Aorta (tissue), 5 donors: ENCODE measurements at regions not wholly inside any gene's neighbourhood (a gene's known extent, or its start where the extent isn't known, plus 50 kb on each side); places are given as distances from the start of the nearest gene placed in this dataset.
"Not testable (repeated sequence)": the region's sequence is repeated elsewhere in the genome, so short reads cannot be mapped to it uniquely, and the experiment has no call there.

Experiments used
- ATAC-seq: fragments of 200-7000 bp; cut with Tn5 transposase; one replicate; pipeline ENCODE4 v1.9.1; 2022; ENCODE audit warnings: moderate library complexity; ENCODE audit not compliant: low FRiP score
- DNase-seq, 2 donors: peaks; one replicate each; pipeline ENCODE4 v3.0.0-alpha.2; 2020
- H3K27ac ChIP-seq, 2 donors: one replicate each; pipeline ENCODE4 v1.5.1; 2013; ENCODE audit warnings: low read length in 2 of 2, mild to moderate bottlenecking in 2 of 2, moderate library complexity in 2 of 2, control low read depth in 1 of 2, inconsistent platforms in 1 of 2, low read depth in 1 of 2
- H3K27me3 ChIP-seq, 2 donors: one replicate each; pipeline ENCODE4 v1.6.1; 2013; ENCODE audit warnings: control low read depth in 1 of 2, low read length in 1 of 2, mild to moderate bottlenecking in 1 of 2, moderate library complexity in 1 of 2; ENCODE audit not compliant: insufficient read depth in 2 of 2, control insufficient read depth in 1 of 2
- H3K36me3 ChIP-seq, 2 donors: one replicate each; pipeline ENCODE4 v1.6.1; 2013; ENCODE audit warnings: control low read depth in 1 of 2, low read length in 1 of 2, mild to moderate bottlenecking in 1 of 2; ENCODE audit not compliant: insufficient read depth in 2 of 2, control insufficient read depth in 1 of 2
- H3K4me1 ChIP-seq, 2 donors: one replicate each; pipeline ENCODE4 v1.6.1; 2013; ENCODE audit warnings: low read length in 2 of 2, control low read depth in 1 of 2, mild to moderate bottlenecking in 1 of 2, moderate library complexity in 1 of 2; ENCODE audit not compliant: insufficient read depth in 2 of 2, control insufficient read depth in 1 of 2
- H3K4me3 ChIP-seq, 2 donors: one replicate each; pipeline ENCODE4 v1.5.1; 2013; ENCODE audit warnings: low read length in 2 of 2, control low read depth in 1 of 2, mild to moderate bottlenecking in 1 of 2
- H3K9me3 ChIP-seq: one replicate; pipeline ENCODE4 v1.6.1; 2013; ENCODE audit warnings: mild to moderate bottlenecking, low read length; ENCODE audit not compliant: control insufficient read depth
- WGBS, 2 donors: extraction: QIAGEN DNeasy Blood & Tissue Kit; methylation state at CpG; one replicate each; pipeline ENCODE4 v1.1.7; 2013; 5-methylcytosine and 5-hydroxymethylcytosine counted together
- intact Hi-C, 2 donors: fragments of 100-400 bp; cut with DNase I; formaldehyde crosslinking; loops; one replicate each; pipeline versions ENCODE4 v1.14.2 to v1.15.0; 2022
- donor health status: healthy with polysubstance abuse.
- donor health status: Bipolar disorder and iron deficiency.
- donor health status: DM: no; HTN: no; CAD: no.
- donor health status: DM: no; HTN: no; CAD: no.
- donor health status: DM: yes; HTN: yes; CAD: no.

DNA sequence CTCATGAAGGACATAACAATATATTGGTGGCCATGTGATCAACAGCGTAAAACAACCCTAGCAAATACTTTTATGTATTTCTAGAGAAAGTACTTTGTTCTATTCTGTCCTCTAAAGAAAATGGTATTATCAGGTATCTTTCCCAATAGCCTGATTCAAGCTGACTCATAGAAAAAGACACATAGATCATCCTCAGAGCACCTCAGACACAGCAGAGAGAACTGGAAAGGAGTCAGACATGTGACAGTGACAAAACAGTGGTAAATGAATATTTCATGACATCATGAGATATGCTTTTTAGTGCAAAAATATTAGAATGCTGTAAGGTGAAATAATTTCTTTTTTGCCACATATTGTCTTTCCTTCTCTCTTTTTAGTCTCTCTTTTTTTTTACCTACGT is 1355.0 kb upstream of the MAP3K7 start:
- H3K4me1 ChIP-seq, result no peaks in the 10 kb centered on the region
- ATAC-seq, result no peak
- WGBS, 2 donors, result 77 to 79% methylated on average over 2 of the region's 2 CpGs
- no peak for DNase-seq
- no peaks in the 10 kb centered on the region for H3K9me3 ChIP-seq
- no peaks in the 10 kb centered on the region for H3K36me3 ChIP-seq
- no peak overlapping the region for H3K27ac ChIP-seq
- H3K4me3 ChIP-seq, result no peak overlapping the region
- H3K27me3 ChIP-seq, result no peaks in the 10 kb centered on the region
- intact Hi-C loops, result no loop called here

DNA sequence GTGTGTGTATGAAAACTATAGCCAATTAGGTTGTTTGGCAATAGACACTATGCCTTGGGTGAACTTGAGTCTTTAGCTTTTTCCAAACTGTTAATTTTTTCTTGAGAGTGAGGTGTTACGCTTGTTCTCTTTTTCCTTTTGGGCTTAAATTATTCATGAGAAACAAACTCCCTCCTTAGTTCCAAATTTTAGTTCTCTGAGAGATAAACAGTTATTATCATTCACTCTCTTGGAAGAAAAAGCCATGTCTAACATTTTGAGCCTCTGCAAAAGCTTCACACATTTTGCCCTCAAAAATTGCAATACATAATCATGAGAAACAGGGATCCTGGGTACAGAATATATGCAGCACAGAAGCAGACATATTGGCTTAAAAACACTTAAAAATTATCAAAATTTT is 1353.9 kb upstream of the MAP3K7 start:
- Histone ChIP-seq H3K36me3 (no peaks in the 10 kb centered on the region), H3K27me3 (no peaks in the 10 kb centered on the region), H3K9me3 (no peaks in the 10 kb centered on the region), H3K4me3 (no peak overlapping the region), H3K27ac (no peak overlapping the region), H3K4me1 (no peaks in the 10 kb centered on the region)
- WGBS, 2 donors, result 86 to 91% methylated on average over 1 of the region's 1 CpG
- DNase-seq, result no peak
- no peak for ATAC-seq
- intact Hi-C loops, result no loop called here

DNA sequence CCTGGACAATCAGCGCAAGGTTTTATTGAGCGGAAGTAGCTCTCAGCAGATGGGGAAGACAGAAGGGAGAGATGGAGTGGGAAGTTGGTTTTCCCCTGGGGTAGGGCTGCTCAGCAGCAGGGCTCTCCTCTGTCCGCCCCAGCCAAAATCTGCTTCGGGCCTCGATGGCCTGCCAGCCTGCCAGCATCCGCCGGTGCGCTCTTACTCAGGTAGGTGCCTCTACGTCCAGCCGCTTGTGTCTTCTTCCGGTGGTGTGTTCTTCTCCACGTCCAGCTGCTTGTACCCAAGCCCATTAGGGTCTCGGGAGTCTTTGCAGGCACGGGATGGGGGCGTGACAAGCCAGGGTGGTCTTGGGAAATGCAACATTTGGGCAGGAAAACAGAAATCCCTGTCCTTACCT is 1340.0 kb upstream of the MAP3K7 start:
- peak in 1 of 2 donors; percentile 32 for DNase-seq
- H3K27ac ChIP-seq, result no peak overlapping the region
- intact Hi-C loops, result no loop called here
- H3K4me1 ChIP-seq, result no peaks in the 10 kb centered on the region
- peaks cover 0 to 1% of the 10 kb centered on the region in 2 donors for H3K27me3 ChIP-seq
- no peak overlapping the region for H3K4me3 ChIP-seq
- H3K36me3 ChIP-seq, result no peaks in the 10 kb centered on the region
- peaks cover 1% of the 10 kb centered on the region for H3K9me3 ChIP-seq
- WGBS, 2 donors, result 91 to 93% methylated on average over 15 of the region's 15 CpGs
- ATAC-seq, result no peak

DNA sequence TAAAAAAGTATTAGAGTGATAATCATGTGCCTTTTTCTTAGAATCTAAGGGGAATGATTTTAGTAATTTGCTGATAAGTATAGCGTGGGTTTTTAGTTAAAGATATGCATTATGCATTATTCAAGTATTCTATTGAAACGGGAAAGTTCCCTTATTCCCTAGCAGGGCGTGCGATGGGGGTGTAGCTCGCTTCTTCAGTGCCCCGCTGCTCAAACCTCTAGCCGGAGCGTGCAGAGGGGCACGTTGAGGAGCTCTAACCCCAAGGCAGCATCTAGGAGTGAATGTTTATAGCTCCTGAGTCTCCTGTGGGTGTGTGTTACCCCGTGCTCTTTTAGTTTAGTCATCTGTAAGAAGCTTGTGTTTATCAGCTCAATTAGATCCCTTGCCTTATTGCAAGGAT is 1339.5 kb upstream of the MAP3K7 start:
- H3K4me3 ChIP-seq, result no peak overlapping the region
- no peaks in the 10 kb centered on the region for H3K36me3 ChIP-seq
- no peak for DNase-seq
- peaks cover 1% of the 10 kb centered on the region for H3K9me3 ChIP-seq
- peaks cover 0 to 1% of the 10 kb centered on the region in 2 donors for H3K27me3 ChIP-seq
- H3K27ac ChIP-seq, result no peak overlapping the region
- intact Hi-C loops, result no loop called here
- WGBS, 2 donors, result 85 to 86% methylated on average over 10 of the region's 10 CpGs
- ATAC-seq, result no peak
- no peaks in the 10 kb centered on the region for H3K4me1 ChIP-seq

DNA sequence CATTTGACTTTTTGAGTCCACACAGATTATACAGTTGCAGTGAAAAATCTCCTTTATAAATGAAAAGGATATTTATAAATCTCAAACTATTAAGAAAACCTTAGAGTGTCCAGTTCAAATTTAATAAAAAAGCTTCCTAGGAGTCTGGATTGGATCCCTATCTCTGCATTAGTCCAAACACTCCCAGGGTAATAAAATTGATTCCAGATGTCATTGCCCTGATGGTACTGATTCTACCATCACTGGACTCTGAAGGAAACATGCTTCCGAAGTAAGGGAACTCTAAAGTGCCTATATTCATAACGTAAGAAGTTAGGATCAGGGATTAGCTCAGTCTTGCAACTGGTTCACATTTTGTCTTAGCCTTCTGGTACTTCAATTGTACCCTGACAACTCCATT is 1325.1 kb upstream of the MAP3K7 start:
- Histone ChIP-seq H3K4me3 (no peak overlapping the region), H3K9me3 (peaks cover 2% of the 10 kb centered on the region), H3K27me3 (no peaks in the 10 kb centered on the region), H3K4me1 (no peaks in the 10 kb centered on the region), H3K27ac (no peak overlapping the region), H3K36me3 (no peaks in the 10 kb centered on the region)
- intact Hi-C loops, result no loop called here
- DNase-seq (no peak), ATAC-seq (no peak)
- 90 to 91% methylated on average over 2 of the region's 2 CpGs for WGBS, 2 donors

DNA sequence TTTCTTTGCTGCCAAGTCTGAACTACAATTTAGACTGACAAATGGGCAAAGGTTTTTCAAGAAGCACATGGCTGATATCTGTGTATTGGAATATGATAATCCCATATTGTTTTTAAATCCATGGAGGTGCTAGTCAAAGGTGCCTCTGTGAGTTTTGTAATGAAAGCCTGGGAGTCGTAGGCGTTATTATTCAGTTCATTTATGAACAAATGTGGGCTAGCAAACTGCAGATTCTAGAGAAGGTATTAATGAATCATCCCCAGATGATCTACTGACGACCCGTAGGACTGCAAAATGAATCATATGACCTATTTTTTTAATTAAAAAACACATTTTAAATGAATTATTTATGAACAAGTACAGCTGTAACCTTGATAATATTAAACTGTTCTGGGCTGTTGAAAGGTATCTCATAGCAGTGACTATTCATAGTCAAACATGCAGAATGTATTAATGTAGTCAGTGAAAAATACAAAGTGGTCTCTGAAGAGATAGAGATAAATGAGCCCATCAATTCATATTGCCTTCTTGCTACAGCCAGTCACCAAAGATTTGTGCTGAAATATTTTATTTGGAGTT is 1317.8 kb upstream of the MAP3K7 start:
- ATAC-seq (no peak), DNase-seq (no peak)
- Histone ChIP-seq H3K36me3 (no peaks in the 10 kb centered on the region), H3K27ac (no peak overlapping the region), H3K4me3 (no peak overlapping the region), H3K4me1 (no peaks in the 10 kb centered on the region), H3K27me3 (no peaks in the 10 kb centered on the region), H3K9me3 (peaks cover 3% of the 10 kb centered on the region)
- intact Hi-C loops, result no loop called here
- WGBS, 2 donors, result 46 to 57% methylated on average over 4 of the region's 4 CpGs

GRCh38 chr6:91895599-91896285 is 1308.9 kb upstream of the MAP3K7 start:
- H3K27me3 ChIP-seq, result no peaks in the 10 kb centered on the region
- WGBS, 2 donors, result 28 to 30% methylated on average over 6 of the region's 6 CpGs
- no peaks in the 10 kb centered on the region for H3K9me3 ChIP-seq
- intact Hi-C loops, result no loop called here
- H3K36me3 ChIP-seq, result no peaks in the 10 kb centered on the region
- no peak overlapping the region for H3K4me3 ChIP-seq
- ATAC-seq (no peak), DNase-seq (no peak)
- H3K4me1 ChIP-seq, result no peaks in the 10 kb centered on the region
- no peak overlapping the region for H3K27ac ChIP-seq

- intact Hi-C loops, result no loop called here
- no peak for ATAC-seq
- no peaks in the 10 kb centered on the region for H3K4me1 ChIP-seq
Observed at GRCh38 chr6:91886183-91886795, 1299.4 kb upstream of the MAP3K7 start.

GRCh38 chr6:91881791-91882190 is 1294.9 kb upstream of the MAP3K7 start:
- WGBS, 2 donors, result 89 to 94% methylated on average over 15 to 16 of the region's 16 CpGs
- not testable (repeated sequence) for DNase-seq

More at GRCh38 chr6:91886183-91886795, 1299.4 kb upstream of the MAP3K7 start:
- H3K4me3 ChIP-seq, result no peak overlapping the region
- no peak overlapping the region for H3K27ac ChIP-seq
- H3K36me3 ChIP-seq, result no peaks in the 10 kb centered on the region
- no peaks in the 10 kb centered on the region for H3K27me3 ChIP-seq
- no peaks in the 10 kb centered on the region for H3K9me3 ChIP-seq
- 76 to 79% methylated on average over 2 of the region's 2 CpGs for WGBS, 2 donors
- no peak for DNase-seq

More at GRCh38 chr6:91881791-91882190, 1294.9 kb upstream of the MAP3K7 start:
- ATAC-seq, H3K4me3 ChIP-seq, H3K27ac ChIP-seq, H3K36me3 ChIP-seq, H3K4me1 ChIP-seq, H3K9me3 ChIP-seq, intact Hi-C loops, H3K27me3 ChIP-seq: not testable (repeated sequence)
